B cell (primary cell): ENCODE measurements at regions not wholly inside any gene's neighbourhood (a gene's known extent, or its start where the extent isn't known, plus 50 kb on each side); places are given as distances from the start of the nearest gene placed in this dataset.

Experiments
- CTCF ChIP-seq: fragments of 200-600 bp; IDR thresholded peaks from one replicate; pipeline ENCODE4 v1.8.0; 2022; ENCODE audit warnings: antibody characterized with exemption, mild to moderate bottlenecking
- EZH2 ChIP-seq: IDR thresholded peaks from 2 replicates; pipeline ENCODE4 v1.6.1; 2012; ENCODE audit warnings: borderline replicate concordance, low read depth, mild to moderate bottlenecking, moderate library complexity, low read length; ENCODE audit not compliant: insufficient read depth, poor library complexity, severe bottlenecking

DNA sequence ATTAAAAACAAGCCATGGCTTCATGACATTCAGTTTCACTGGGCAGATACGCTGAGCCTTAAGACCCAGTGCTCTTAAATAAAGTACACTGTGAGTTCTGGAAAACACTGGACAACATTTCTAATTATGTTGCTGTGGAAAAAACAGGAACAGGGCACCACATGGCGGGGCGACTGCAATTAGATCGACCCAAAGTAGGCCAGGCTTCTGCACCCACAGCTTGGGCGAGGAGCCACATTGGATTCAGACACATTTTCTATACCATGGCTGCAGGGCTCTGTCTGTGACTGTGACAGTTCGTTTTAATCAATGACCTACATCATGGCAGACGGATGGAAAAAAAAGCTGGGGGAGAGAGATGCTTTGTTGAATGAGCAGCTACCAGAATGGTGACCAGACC is 227.2 kb upstream of the HS6ST1 start:
- TF ChIP-seq CTCF (no peak), EZH2 (no peak)
